ENCODE measurements at regions not wholly inside any gene's neighbourhood (a gene's known extent, or its start where the extent isn't known, plus 50 kb on each side); places are given as distances from the start of the nearest gene placed in this dataset.

DNA sequence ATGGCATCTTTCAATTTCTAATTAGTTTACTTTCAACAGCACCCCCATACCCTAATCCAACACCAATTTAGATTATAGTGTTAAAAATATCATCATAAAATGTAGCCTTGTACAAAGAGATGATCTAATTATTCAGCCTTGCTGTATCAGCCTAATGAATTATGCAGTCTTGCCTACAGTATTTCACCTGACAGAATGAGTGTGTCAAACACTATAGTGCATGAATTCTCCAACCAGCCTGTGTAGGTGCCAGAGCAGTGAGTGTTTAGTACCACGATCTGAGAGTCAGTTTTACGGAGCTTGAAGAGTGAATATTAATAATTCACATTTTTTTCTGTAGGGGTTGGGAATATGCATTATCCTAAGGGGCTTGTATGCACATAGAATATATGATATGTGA is 411.6 kb upstream of the SLC14A2 start (continued):
- TF ChIP-seq CBX3 (IDR thresholded peaks at IDR 0.05; ENCODE audit: low read depth) (no peak), JUND (IDR thresholded peaks at IDR 0.05) (no peak), TCF7L2 (IDR thresholded peaks at IDR 0.05; ENCODE audit: borderline replicate concordance, extremely low read depth, insufficient read depth, insufficient read length) (no peak)
- TF ChIP-seq, protein P1, sequence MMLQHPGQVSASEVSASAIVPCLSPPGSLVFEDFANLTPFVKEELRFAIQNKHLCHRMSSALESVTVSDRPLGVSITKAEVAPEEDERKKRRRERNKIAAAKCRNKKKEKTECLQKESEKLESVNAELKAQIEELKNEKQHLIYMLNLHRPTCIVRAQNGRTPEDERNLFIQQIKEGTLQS (IDR thresholded peaks at IDR 0.05), result no peak

DNA sequence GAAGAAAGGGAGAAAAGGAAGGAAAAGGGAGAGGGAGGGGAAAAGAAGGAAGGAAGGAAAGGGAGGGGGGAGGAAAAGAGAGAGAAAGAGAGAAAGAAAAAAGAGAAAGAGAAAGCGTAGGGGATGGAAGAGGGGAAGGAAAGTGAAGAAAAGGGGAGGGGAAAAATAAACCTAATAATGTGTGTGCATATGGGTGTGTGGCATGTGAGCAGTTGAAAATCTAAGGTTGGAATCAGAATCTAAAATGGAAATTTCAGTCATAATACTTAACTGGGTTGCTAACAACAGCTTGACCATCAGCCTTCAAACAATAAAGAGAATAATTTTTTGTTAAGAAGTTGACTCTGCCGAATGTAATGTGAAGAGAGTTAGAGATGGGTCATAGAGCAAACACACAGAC is 407.9 kb upstream of the SLC14A2 start:
- Histone ChIP-seq H3K27me3 (ENCODE audit: insufficient read depth, low read length) (no peaks in the 10 kb centered on the region), H3K9ac (ENCODE audit: low read length) (no peak overlapping the region), H2AFZ (ENCODE audit: low read depth, low read length, poor library complexity, severe bottlenecking) (no peak overlapping the region), H3K9me3 (ENCODE audit: control insufficient read depth in 1 of 2, insufficient read depth in 1 of 2, low read depth in 1 of 2, low read length in 2 of 2) (peaks cover 0 to 11% of the 10 kb centered on the region in 2 experiments; a peak in 2 of 4 replicates), H3K4me1 (ENCODE audit: control insufficient read depth in 1 of 2, insufficient read depth in 2 of 2, low read length in 2 of 2) (no peaks in the 10 kb centered on the region), H4K20me1 (ENCODE audit: insufficient read depth) (no peaks in the 10 kb centered on the region), H3K27ac (ENCODE audit: low read depth, low read length) (no peak overlapping the region), H3K9me2 (ENCODE audit: insufficient read depth) (no peaks in the 10 kb centered on the region), H3K36me3 (ENCODE audit: control insufficient read depth in 1 of 2, insufficient read depth in 2 of 2, low read length in 2 of 2) (no peaks in the 10 kb centered on the region), H3K79me2 (ENCODE audit: insufficient read depth, low read length) (no peaks in the 10 kb centered on the region), H3K4me3 (replicated peaks in 1 of 2; ENCODE audit: low read depth in 1 of 2, low read length in 2 of 2) (no peak overlapping the region), H3K4me2 (ENCODE audit: low read length) (no peak overlapping the region)
- ChIA-PET RAD21 (ENCODE audit: low non-redundant PET in 1 of 2, low total read pairs in 2 of 2, uncharacterized antibody in 2 of 2, unreplicated experiment in 2 of 2) (no interaction called here), POLR2A (no interaction called here), CTCF (no interaction called here)
- ATAC-seq, result no peak
- intact Hi-C loops (cut with micrococcal nuclease), result no loop called here
- TF ChIP-seq EGR1 (IDR thresholded peaks at IDR 0.05; ENCODE audit: low read depth), result no peak
- no TSS peak for BruUV-seq (replicated peaks)
- no peak for DNase-seq (ENCODE audit: low read depth, low spot score)

DNA sequence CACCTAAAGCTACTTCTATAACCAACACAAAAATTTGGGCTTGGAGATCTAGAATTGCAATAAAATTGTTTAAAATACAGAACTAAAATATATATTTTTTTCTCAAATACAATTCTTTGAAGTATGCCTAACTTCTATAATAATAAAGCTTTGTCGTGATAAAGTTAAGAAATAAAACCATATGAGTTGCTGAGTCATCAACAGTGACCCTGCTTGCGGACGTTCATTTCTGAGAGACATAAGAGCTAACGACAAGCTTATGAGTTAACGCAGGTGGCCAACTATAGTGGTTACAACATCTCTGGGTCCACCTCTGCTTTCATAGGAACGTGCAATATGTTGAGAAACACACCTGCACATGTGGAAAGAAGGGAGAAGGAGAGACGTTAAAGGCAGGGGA is 407.1 kb upstream of the SLC14A2 start:
- Histone ChIP-seq H3K36me3 (ENCODE audit: control insufficient read depth in 1 of 2, insufficient read depth in 2 of 2, low read length in 2 of 2) (no peaks in the 10 kb centered on the region), H3K9ac (ENCODE audit: low read length) (no peak overlapping the region), H3K9me3 (ENCODE audit: control insufficient read depth in 1 of 2, insufficient read depth in 1 of 2, low read depth in 1 of 2, low read length in 2 of 2) (peaks cover 0 to 4% of the 10 kb centered on the region in 2 experiments; a peak in 1 of 4 replicates), H3K27me3 (ENCODE audit: insufficient read depth, low read length) (no peaks in the 10 kb centered on the region), H3K4me3 (replicated peaks in 1 of 2; ENCODE audit: low read depth in 1 of 2, low read length in 2 of 2) (no peak overlapping the region), H3K4me2 (ENCODE audit: low read length) (no peak overlapping the region), H3K4me1 (ENCODE audit: control insufficient read depth in 1 of 2, insufficient read depth in 2 of 2, low read length in 2 of 2) (no peaks in the 10 kb centered on the region), H4K20me1 (ENCODE audit: insufficient read depth) (no peaks in the 10 kb centered on the region), H3K27ac (ENCODE audit: low read depth, low read length) (no peak overlapping the region), H3K9me2 (ENCODE audit: insufficient read depth) (no peaks in the 10 kb centered on the region), H3K79me2 (ENCODE audit: insufficient read depth, low read length) (no peaks in the 10 kb centered on the region), H2AFZ (ENCODE audit: low read depth, low read length, poor library complexity, severe bottlenecking) (no peak overlapping the region)
- POLR2A ChIA-PET, result no interaction called here
- no peak for ATAC-seq
- no peak for TF ChIP-seq YY1 (IDR thresholded peaks at IDR 0.05; ENCODE audit: extremely low read depth, insufficient replicate concordance, low read depth, low read length)
- TF ChIP-seq ZNF274 (IDR thresholded peaks at IDR 0.05; ENCODE audit: low read depth, low read length), result no peak
- TF ChIP-seq, protein P2, sequence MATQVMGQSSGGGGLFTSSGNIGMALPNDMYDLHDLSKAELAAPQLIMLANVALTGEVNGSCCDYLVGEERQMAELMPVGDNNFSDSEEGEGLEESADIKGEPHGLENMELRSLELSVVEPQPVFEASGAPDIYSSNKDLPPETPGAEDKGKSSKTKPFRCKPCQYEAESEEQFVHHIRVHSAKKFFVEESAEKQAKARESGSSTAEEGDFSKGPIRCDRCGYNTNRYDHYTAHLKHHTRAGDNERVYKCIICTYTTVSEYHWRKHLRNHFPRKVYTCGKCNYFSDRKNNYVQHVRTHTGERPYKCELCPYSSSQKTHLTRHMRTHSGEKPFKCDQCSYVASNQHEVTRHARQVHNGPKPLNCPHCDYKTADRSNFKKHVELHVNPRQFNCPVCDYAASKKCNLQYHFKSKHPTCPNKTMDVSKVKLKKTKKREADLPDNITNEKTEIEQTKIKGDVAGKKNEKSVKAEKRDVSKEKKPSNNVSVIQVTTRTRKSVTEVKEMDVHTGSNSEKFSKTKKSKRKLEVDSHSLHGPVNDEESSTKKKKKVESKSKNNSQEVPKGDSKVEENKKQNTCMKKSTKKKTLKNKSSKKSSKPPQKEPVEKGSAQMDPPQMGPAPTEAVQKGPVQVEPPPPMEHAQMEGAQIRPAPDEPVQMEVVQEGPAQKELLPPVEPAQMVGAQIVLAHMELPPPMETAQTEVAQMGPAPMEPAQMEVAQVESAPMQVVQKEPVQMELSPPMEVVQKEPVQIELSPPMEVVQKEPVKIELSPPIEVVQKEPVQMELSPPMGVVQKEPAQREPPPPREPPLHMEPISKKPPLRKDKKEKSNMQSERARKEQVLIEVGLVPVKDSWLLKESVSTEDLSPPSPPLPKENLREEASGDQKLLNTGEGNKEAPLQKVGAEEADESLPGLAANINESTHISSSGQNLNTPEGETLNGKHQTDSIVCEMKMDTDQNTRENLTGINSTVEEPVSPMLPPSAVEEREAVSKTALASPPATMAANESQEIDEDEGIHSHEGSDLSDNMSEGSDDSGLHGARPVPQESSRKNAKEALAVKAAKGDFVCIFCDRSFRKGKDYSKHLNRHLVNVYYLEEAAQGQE (IDR thresholded peaks at IDR 0.05; ENCODE audit: low read depth), result no peak
- TF ChIP-seq CEBPB (IDR thresholded peaks at IDR 0.05; ENCODE audit: low read depth), result no peak
- no peak for TF ChIP-seq SRF (IDR thresholded peaks at IDR 0.05; ENCODE audit: low read depth)
- TF ChIP-seq POLR2AphosphoS5 (IDR thresholded peaks at IDR 0.05; ENCODE audit: low read depth, low read length), result no peak
- TF ChIP-seq EZH2 (IDR thresholded peaks at IDR 0.05), result no peak
- TF ChIP-seq CBX3 (IDR thresholded peaks at IDR 0.05; ENCODE audit: low read depth), result no peak
- no peak for TF ChIP-seq EGR1 (IDR thresholded peaks at IDR 0.05; ENCODE audit: low read depth)
- TF ChIP-seq ZFX (IDR thresholded peaks at IDR 0.05), result no peak
- no peak for TF ChIP-seq SIN3A (IDR thresholded peaks at IDR 0.05; ENCODE audit: low read depth)
- TF ChIP-seq EZH2phosphoT487 (IDR thresholded peaks at IDR 0.05; ENCODE audit: borderline replicate concordance), result no peak
- TF ChIP-seq, protein P3, sequence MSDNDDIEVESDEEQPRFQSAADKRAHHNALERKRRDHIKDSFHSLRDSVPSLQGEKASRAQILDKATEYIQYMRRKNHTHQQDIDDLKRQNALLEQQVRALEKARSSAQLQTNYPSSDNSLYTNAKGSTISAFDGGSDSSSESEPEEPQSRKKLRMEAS (IDR thresholded peaks at IDR 0.05), result no peak
- RAD21 ChIA-PET (ENCODE audit: low non-redundant PET in 1 of 2, low total read pairs in 2 of 2, uncharacterized antibody in 2 of 2, unreplicated experiment in 2 of 2), result no interaction called here
- CTCF ChIA-PET, result no interaction called here
- intact Hi-C loops (cut with micrococcal nuclease), result no loop called here
- no TSS peak for BruUV-seq (replicated peaks)
- no peak for DNase-seq (ENCODE audit: low read depth, low spot score)
